Ishikawa (cell line): ENCODE measurements at regions not wholly inside any gene's neighbourhood (a gene's known extent, or its start where the extent isn't known, plus 50 kb on each side); places are given as distances from the start of the nearest gene placed in this dataset.
A peak's percentile ranks its signal among the peaks of the same experiment; 100 is the strongest.

Source experiments
- CEBPB ChIP-seq: IDR thresholded peaks from 2 replicates; pipeline ENCODE4 v1.6.1; 2012
- CREB1 ChIP-seq: IDR thresholded peaks from 2 replicates; pipeline ENCODE4 v1.6.1; 2012; ENCODE audit warnings: low read depth
- EGR1 ChIP-seq: IDR thresholded peaks from 2 replicates; pipeline ENCODE4 v1.6.1; 2012
- EP300 ChIP-seq: IDR thresholded peaks from 2 replicates; pipeline ENCODE4 v1.6.1; 2012; ENCODE audit warnings: borderline replicate concordance
- FOXM1 ChIP-seq: IDR thresholded peaks from 2 replicates; pipeline ENCODE4 v1.6.1; 2012; ENCODE audit warnings: low read depth, borderline replicate concordance
- NFIC ChIP-seq: IDR thresholded peaks from 2 replicates; pipeline ENCODE4 v1.6.1; 2012
- RAD21 ChIP-seq: IDR thresholded peaks from 2 replicates; pipeline ENCODE4 v1.6.1; 2012; ENCODE audit warnings: low read depth
- TAF1 ChIP-seq: IDR thresholded peaks from 2 replicates; pipeline ENCODE4 v1.6.1; 2012; ENCODE audit warnings: low read depth, mild to moderate bottlenecking
- TCF12 ChIP-seq: IDR thresholded peaks from 2 replicates; pipeline ENCODE4 v1.6.1; 2012; ENCODE audit warnings: low read depth
- TEAD4 ChIP-seq: IDR thresholded peaks from 2 replicates; pipeline ENCODE4 v1.6.1; 2012
- YY1 ChIP-seq: IDR thresholded peaks from 2 replicates; pipeline ENCODE4 v1.6.1; 2012; ENCODE audit warnings: low read depth
- ZBTB7A ChIP-seq: IDR thresholded peaks from 2 replicates; pipeline ENCODE4 v1.6.1; 2012; ENCODE audit warnings: low read depth
- TF ChIP-seq, protein P1 (sequence below): IDR thresholded peaks from 2 replicates; pipeline ENCODE4 v1.6.1; 2012
- TF ChIP-seq, protein P2 (sequence below): IDR thresholded peaks from 2 replicates; pipeline ENCODE4 v1.6.1; 2012; ENCODE audit warnings: low read depth, mild to moderate bottlenecking
- TF ChIP-seq, protein P3 (sequence below): IDR thresholded peaks from 2 replicates; pipeline ENCODE4 v1.6.1; 2012

DNA sequence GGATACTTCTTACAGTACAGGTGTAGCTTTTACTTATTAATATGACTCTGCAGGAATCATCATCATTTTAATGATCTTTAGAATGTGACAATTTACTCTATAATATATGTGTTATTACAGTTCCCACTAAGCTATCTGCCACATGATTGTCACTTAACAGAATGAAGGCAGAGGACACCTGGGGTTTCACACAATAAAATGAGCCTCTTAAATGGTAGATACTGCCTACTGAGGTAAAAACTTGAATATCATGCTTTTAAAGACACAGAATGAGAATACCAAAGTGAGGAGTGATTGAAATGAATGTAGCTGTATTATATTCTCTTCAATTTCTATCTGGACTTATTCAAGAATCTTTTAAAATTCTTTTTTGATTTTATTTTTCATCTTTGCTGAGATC, 1255.3 kb upstream of the LRRN3 start:
- TF ChIP-seq TEAD4 (no peak), ZBTB7A (no peak), RAD21 (no peak), EGR1 (no peak), YY1 (no peak)
- TF ChIP-seq, protein P1, sequence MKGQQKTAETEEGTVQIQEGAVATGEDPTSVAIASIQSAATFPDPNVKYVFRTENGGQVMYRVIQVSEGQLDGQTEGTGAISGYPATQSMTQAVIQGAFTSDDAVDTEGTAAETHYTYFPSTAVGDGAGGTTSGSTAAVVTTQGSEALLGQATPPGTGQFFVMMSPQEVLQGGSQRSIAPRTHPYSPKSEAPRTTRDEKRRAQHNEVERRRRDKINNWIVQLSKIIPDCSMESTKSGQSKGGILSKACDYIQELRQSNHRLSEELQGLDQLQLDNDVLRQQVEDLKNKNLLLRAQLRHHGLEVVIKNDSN = no peak

DNA sequence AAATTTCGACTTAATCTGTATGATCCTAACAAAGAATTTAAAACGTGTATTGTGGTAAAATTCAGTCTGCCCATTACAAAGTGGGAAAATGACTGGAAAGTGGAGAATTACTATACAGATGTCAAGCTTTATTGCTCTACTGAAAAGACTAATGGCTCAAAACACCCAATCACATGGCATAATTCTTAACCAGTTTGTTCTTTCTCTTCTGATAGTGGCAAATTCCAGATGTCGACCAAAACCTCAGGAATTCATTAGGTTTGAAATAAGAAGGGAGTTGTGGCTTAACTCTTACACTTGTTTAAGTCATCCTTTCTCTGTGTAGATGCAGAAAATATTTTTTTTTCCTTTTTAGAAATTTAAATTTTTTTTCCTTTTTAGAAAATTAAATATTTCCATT, 1254.9 kb upstream of the LRRN3 start:
- TF ChIP-seq EP300 (no peak), FOXM1 (no peak)
- TF ChIP-seq, protein P2, sequence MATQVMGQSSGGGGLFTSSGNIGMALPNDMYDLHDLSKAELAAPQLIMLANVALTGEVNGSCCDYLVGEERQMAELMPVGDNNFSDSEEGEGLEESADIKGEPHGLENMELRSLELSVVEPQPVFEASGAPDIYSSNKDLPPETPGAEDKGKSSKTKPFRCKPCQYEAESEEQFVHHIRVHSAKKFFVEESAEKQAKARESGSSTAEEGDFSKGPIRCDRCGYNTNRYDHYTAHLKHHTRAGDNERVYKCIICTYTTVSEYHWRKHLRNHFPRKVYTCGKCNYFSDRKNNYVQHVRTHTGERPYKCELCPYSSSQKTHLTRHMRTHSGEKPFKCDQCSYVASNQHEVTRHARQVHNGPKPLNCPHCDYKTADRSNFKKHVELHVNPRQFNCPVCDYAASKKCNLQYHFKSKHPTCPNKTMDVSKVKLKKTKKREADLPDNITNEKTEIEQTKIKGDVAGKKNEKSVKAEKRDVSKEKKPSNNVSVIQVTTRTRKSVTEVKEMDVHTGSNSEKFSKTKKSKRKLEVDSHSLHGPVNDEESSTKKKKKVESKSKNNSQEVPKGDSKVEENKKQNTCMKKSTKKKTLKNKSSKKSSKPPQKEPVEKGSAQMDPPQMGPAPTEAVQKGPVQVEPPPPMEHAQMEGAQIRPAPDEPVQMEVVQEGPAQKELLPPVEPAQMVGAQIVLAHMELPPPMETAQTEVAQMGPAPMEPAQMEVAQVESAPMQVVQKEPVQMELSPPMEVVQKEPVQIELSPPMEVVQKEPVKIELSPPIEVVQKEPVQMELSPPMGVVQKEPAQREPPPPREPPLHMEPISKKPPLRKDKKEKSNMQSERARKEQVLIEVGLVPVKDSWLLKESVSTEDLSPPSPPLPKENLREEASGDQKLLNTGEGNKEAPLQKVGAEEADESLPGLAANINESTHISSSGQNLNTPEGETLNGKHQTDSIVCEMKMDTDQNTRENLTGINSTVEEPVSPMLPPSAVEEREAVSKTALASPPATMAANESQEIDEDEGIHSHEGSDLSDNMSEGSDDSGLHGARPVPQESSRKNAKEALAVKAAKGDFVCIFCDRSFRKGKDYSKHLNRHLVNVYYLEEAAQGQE = no peak

DNA sequence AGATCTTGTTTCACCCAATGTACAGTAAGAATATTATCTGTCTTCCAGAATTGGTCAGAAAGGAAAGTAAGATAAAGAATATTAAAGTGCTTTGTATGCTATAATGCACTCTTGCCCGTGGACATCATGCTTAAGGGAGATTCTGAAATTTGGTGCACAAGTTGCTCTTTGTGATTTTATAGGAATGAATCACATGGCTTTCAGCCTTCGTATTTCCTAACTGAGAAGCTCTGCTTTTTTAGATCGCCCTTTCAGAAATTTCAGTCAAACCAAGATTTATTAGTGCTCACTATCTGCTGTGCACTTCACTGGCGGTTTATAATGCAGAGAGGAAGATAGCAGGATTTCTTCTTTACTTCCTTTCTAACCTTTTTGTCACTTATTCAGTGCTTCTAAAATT, 1248.5 kb upstream of the LRRN3 start:
- TF ChIP-seq ZBTB7A = no peak
- no peak for TF ChIP-seq FOXM1
- TF ChIP-seq, protein P2 = no peak
- TF ChIP-seq TEAD4 = no peak
- no peak for TF ChIP-seq EP300
- no peak for TF ChIP-seq TCF12
- TF ChIP-seq CREB1 = no peak

DNA sequence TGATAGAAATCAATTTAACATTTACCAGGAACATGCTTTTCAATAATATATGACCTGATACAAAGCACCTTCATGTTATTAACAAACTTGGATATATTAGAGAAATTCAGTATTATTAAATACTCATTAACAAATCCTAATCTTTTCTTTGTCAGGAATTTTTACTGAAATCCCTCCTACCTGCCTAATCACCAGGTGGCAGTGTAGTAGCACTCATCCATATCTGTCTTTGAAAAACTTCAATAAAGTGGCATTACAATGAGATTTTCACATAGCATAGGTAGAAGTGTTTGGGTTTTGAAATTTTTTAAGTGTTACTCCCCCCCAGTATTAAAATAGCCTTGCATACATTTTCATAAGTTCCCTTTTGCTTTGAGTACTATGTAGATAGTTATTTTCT, 1246.6 kb upstream of the LRRN3 start:
- TF ChIP-seq RAD21 (peak; percentile 91), YY1 (no peak)

DNA sequence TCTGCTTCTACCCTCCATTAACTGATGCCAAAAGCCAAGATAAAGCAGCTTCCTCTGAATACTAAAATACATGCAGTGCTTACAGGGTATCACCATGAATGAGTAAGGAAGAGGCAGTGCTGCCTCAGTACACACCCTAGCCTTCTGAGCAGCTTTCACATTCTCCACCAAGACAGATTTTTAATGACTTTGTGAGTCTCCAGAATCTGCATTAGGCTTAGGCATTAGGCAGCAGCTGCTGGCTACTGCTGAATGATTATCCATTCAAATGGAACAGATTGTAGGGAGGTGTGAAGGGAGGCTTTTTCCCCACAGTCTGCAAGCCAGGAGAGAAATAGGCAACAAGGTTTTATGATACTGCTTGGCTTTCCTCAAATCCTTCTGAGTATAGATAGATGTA, 1226.7 kb upstream of the LRRN3 start:
- TF ChIP-seq TEAD4 (no peak), NFIC (no peak), RAD21 (no peak), EGR1 (no peak), TCF12 (no peak), YY1 (no peak), FOXM1 (no peak), CREB1 (no peak), CEBPB (no peak), EP300 (no peak), ZBTB7A (no peak), TAF1 (no peak)
- TF ChIP-seq, protein P1 = no peak
- TF ChIP-seq, protein P2 = no peak
- TF ChIP-seq, protein P3, sequence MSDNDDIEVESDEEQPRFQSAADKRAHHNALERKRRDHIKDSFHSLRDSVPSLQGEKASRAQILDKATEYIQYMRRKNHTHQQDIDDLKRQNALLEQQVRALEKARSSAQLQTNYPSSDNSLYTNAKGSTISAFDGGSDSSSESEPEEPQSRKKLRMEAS = no peak
